Spinal cord (tissue), 9 donors: ENCODE measurements at regions not wholly inside any gene's neighbourhood (a gene's known extent, or its start where the extent isn't known, plus 50 kb on each side); places are given as distances from the start of the nearest gene placed in this dataset.

Experiments used
- DNase-seq, 6 donors: peaks; one replicate each; pipeline versions ENCODE4 v3.0.0 to v3.0.0-alpha.2; 2013 to 2015; ENCODE audit warnings: low spot score in 6 of 6, low read depth in 4 of 6
- H3K27ac ChIP-seq: one replicate; pipeline ENCODE4 v1.5.1; 2013; ENCODE audit warnings: low read depth, low read length, control low read depth
- H3K27me3 ChIP-seq: one replicate; pipeline ENCODE4 v1.6.1; 2013; ENCODE audit warnings: low read length; ENCODE audit not compliant: control insufficient read depth, insufficient read depth
- H3K36me3 ChIP-seq: one replicate; pipeline ENCODE4 v1.6.1; 2013; ENCODE audit warnings: low read length; ENCODE audit not compliant: control insufficient read depth, insufficient read depth
- H3K4me1 ChIP-seq: one replicate; pipeline ENCODE4 v1.6.1; 2013; ENCODE audit warnings: low read length; ENCODE audit not compliant: control insufficient read depth, insufficient read depth
- H3K4me3 ChIP-seq: one replicate; pipeline ENCODE4 v1.5.1; 2013; ENCODE audit warnings: low read depth, low read length, control low read depth
- H3K9me3 ChIP-seq: one replicate; pipeline ENCODE4 v1.6.1; 2013; ENCODE audit warnings: low read length; ENCODE audit not compliant: control insufficient read depth, insufficient read depth
- WGBS: methylation state at CpG from one replicate; pipeline ENCODE4 v1.1.5; 2013; ENCODE audit warnings: missing lambda C conversion rate; ENCODE audit not compliant: insufficient coverage; 5-methylcytosine and 5-hydroxymethylcytosine counted together
- donor health status: healthy.

GRCh38 chr14:87799400-87799799 is 193.6 kb downstream of the GALC start:
- H3K36me3 ChIP-seq, result no peaks in the 10 kb centered on the region
- H3K27me3 ChIP-seq, result no peaks in the 10 kb centered on the region
- DNase-seq, result no peak
- H3K9me3 ChIP-seq, result no peaks in the 10 kb centered on the region
- WGBS, result no CpG with 5 or more reads among the region's 3 CpGs
- H3K27ac ChIP-seq, result no peak overlapping the region
- no peak overlapping the region for H3K4me3 ChIP-seq
- H3K4me1 ChIP-seq, result no peaks in the 10 kb centered on the region

DNA sequence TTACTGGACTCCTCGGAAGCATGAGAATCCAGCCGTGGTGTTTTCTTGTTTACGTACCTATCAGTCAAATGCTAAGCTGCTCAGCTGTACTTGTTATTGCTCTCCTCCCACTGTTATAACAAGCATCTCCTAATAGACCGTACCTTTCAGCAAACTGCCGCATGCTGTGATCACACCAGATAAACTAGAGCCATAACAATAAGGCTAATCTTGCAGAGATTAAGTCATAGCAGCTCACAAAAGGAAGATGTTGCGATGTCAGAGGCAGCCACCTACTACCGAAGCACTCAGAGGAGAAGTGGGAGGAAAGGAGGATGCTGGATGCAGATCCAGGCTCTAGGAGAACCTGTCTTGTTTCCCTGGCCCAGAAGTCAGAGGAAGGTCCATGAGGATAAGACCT is 196.0 kb downstream of the GALC start:
- no peaks in the 10 kb centered on the region for H3K9me3 ChIP-seq
- peak in 1 of 6 donors; percentile 83 for DNase-seq
- no peak overlapping the region for H3K27ac ChIP-seq
- no peak overlapping the region for H3K4me3 ChIP-seq
- no peaks in the 10 kb centered on the region for H3K27me3 ChIP-seq
- H3K4me1 ChIP-seq, result no peaks in the 10 kb centered on the region
- 45% methylated on average over 5 of the region's 7 CpGs for WGBS
- H3K36me3 ChIP-seq, result no peaks in the 10 kb centered on the region

DNA sequence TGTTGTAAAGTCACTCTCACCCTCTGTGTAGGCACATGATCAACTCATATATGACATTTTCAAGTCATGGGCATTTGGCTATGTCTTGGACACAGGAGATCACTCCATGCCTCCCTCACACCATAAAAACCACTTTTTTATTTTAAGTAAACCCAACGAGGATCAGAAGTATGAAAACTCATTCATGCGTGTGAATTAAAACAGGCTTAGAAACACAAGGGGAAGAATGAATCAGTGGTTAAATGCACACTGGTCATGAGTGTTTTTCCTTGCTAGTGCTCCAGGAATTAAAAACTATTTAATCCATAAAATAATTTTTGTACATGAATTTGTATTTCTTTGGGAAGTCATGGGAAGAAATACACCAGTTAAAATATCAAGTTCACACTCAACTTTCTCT is 198.4 kb downstream of the GALC start:
- Histone ChIP-seq H3K4me1 (no peaks in the 10 kb centered on the region), H3K27ac (no peak overlapping the region), H3K4me3 (no peak overlapping the region), H3K27me3 (no peaks in the 10 kb centered on the region), H3K36me3 (no peaks in the 10 kb centered on the region), H3K9me3 (no peaks in the 10 kb centered on the region)
- no peak for DNase-seq
- no CpG with 5 or more reads among the region's 2 CpGs for WGBS

DNA sequence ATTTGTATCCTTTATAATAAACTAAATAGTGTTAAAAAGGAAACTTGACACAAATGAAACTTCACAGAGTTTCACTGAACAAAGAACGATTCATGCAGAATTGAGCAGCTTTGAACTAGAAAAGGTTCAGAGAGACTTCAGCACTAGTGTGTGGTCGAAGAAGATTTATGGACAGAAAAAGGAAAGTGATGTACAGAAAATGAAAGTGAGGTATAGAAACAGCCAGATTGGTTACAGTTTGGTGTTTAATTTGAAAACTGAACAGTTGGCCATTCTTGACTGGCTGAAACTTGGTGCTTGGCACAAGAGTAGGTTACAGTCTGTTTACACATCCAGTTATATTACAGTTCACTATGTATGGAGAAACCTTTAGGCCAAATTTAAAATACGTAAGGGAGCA is 207.1 kb downstream of the GALC start:
- Histone ChIP-seq H3K4me1 (no peaks in the 10 kb centered on the region), H3K4me3 (no peak overlapping the region), H3K36me3 (no peaks in the 10 kb centered on the region), H3K9me3 (no peaks in the 10 kb centered on the region), H3K27me3 (no peaks in the 10 kb centered on the region), H3K27ac (no peak overlapping the region)
- DNase-seq, result peak in 1 of 6 donors; percentile 15
- WGBS, result 76% methylated on average over 2 of the region's 3 CpGs

DNA sequence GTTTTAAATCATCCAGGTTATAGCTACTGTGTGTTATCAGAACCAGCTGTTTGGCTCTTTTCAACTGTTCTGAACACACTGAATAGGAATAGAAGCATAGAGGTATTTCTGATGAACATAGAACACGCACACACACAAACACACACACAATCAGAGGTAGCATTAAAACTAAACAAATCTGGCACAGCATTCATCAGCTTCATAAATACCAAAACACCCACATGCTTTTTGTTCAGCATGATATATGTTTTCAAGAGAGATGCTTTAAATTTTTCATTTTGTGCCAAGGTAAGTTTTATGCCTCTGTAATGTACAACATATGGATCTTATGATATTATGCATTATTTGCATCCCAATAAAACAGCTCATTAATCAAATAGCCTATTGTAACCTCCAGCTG is 208.6 kb downstream of the GALC start:
- H3K4me3 ChIP-seq, result no peak overlapping the region
- H3K27ac ChIP-seq, result no peak overlapping the region
- no CpG with 5 or more reads among the region's 1 CpG for WGBS
- H3K36me3 ChIP-seq, result no peaks in the 10 kb centered on the region
- peak in 1 of 6 donors; percentile 29 for DNase-seq
- H3K9me3 ChIP-seq, result no peaks in the 10 kb centered on the region
- H3K27me3 ChIP-seq, result no peaks in the 10 kb centered on the region
- no peaks in the 10 kb centered on the region for H3K4me1 ChIP-seq

- DNase-seq, result no peak
- Histone ChIP-seq H3K27ac (no peak overlapping the region), H3K4me1 (no peaks in the 10 kb centered on the region), H3K36me3 (no peaks in the 10 kb centered on the region), H3K27me3 (no peaks in the 10 kb centered on the region), H3K9me3 (no peaks in the 10 kb centered on the region), H3K4me3 (no peak overlapping the region)
- no CpG with 5 or more reads among the region's 2 CpGs for WGBS
These were observed 209.9 kb downstream of the GALC start for GRCh38 chr14:87783071-87783470.

GRCh38 chr14:87772854-87773253 is 220.1 kb downstream of the GALC start:
- Histone ChIP-seq H3K4me1 (no peaks in the 10 kb centered on the region), H3K27ac (no peak overlapping the region), H3K36me3 (no peaks in the 10 kb centered on the region), H3K4me3 (no peak overlapping the region), H3K27me3 (no peaks in the 10 kb centered on the region), H3K9me3 (no peaks in the 10 kb centered on the region)
- no peak for DNase-seq
- 80% methylated on average over 4 of the region's 7 CpGs for WGBS

- no peaks in the 10 kb centered on the region for H3K27me3 ChIP-seq
- no peaks in the 10 kb centered on the region for H3K36me3 ChIP-seq
- no peak overlapping the region for H3K4me3 ChIP-seq
- H3K4me1 ChIP-seq, result no peaks in the 10 kb centered on the region
- H3K27ac ChIP-seq, result no peak overlapping the region
- no peak for DNase-seq
- no CpG with 5 or more reads among the region's 2 CpGs for WGBS
- no peaks in the 10 kb centered on the region for H3K9me3 ChIP-seq
These were observed 225.4 kb downstream of the GALC start for GRCh38 chr14:87767567-87767901.

DNA sequence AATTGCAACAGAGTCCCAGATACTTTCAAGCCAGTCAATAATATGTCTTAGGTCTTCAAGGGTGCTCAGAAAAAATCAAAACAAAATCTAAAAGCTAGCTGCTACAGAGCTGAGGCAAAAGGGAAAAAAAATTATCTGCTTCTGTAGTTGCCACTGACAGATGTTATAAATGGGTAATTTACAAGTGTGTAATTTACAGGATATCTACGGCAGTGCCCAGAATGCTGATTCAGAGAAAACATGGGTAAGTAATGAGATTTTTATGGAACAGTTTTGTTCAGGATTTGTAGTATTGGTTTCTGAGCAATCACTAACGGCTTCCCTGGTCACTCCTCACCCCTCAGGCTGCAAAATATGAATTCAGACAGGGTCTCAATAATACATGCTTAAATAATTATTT is 234.1 kb downstream of the GALC start:
- H3K9me3 ChIP-seq, result no peaks in the 10 kb centered on the region
- H3K4me3 ChIP-seq, result no peak overlapping the region
- DNase-seq, result peak in 1 of 6 donors; percentile 52
- H3K36me3 ChIP-seq, result no peaks in the 10 kb centered on the region
- 57% methylated on average over 1 of the region's 2 CpGs for WGBS
- no peaks in the 10 kb centered on the region for H3K4me1 ChIP-seq
- H3K27ac ChIP-seq, result no peak overlapping the region
- no peaks in the 10 kb centered on the region for H3K27me3 ChIP-seq

GRCh38 chr14:87756661-87757060 is 236.3 kb downstream of the GALC start:
- Histone ChIP-seq H3K4me1 (no peaks in the 10 kb centered on the region), H3K27me3 (no peaks in the 10 kb centered on the region), H3K4me3 (no peak overlapping the region), H3K27ac (no peak overlapping the region), H3K9me3 (no peaks in the 10 kb centered on the region), H3K36me3 (no peaks in the 10 kb centered on the region)
- WGBS, result 88% methylated on average over 2 of the region's 2 CpGs
- no peak for DNase-seq
